ENCODE measurements at regions not wholly inside any gene's neighbourhood (a gene's known extent, or its start where the extent isn't known, plus 50 kb on each side); places are given as distances from the start of the nearest gene placed in this dataset.
"Not testable (repeated sequence)": the region's sequence is repeated elsewhere in the genome, so short reads cannot be mapped to it uniquely, and the experiment has no call there.

DNA sequence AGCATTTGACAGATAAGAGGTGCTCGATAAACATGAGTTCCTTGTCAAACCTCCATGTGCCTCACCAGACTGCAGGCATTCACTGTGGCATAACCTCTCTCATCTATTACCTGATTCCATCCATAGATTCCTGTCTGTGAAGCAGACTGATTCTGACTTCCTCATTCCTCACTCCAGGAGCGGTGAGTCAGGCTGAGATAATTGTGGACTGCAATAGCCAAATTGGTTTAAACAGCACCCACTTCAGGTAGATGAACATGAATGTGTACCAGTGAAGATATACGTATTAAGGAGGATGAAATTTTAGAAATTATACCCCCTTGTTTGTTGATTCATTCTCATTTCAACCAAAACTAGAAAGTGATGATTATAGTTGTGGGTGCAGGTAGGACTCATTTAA lies 391.2 kb downstream of the HINT1 start:
- DNase-seq (no peak), ATAC-seq (peak; percentile 41)
- intact Hi-C loops (cut with DNase I, micrococcal nuclease): no loop called here

DNA sequence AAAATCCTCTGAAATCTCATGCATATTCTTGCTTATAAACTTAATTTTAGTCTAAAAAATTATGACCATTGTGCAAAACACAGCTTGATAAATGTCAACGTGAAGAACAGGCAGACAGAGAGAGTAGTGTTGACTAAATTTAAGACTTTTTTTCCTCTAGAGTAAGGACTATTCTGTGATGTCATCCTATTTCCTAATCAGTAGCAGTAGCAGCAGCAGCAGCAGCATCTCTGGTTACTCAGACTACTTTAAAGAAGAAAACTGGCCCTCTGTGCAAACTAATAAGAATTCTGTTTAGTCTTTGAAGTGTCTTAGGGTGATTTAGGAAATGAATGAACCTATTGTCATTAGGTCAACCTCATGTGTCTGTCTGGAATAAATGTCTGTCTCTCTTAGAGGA lies 403.0 kb downstream of the HINT1 start:
- DNase-seq (no peak), ATAC-seq (no peak)
- intact Hi-C loops (cut with DNase I, micrococcal nuclease): no loop called here

DNA sequence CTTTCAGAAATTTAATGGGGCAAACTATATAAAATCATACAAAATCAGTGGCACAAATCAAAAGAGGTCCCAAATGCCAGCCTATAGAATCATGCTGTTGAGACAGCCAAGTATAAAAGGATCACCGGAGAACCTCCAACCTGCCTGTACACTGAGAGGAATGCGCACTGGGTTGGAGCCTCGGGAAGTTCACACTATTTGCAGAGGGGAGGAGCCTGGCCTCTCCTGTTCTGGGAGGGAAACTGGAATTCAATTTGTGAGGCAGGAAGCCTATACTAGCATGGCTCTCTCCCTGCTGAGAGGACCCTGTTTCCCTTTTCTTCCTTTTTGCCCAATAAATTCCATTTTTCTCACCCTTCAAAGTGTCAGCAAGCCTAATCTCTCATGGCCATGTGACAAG lies 406.0 kb downstream of the HINT1 start:
- ATAC-seq (no peak), DNase-seq (no peak)
- intact Hi-C loops (cut with DNase I, micrococcal nuclease): no loop called here

DNA sequence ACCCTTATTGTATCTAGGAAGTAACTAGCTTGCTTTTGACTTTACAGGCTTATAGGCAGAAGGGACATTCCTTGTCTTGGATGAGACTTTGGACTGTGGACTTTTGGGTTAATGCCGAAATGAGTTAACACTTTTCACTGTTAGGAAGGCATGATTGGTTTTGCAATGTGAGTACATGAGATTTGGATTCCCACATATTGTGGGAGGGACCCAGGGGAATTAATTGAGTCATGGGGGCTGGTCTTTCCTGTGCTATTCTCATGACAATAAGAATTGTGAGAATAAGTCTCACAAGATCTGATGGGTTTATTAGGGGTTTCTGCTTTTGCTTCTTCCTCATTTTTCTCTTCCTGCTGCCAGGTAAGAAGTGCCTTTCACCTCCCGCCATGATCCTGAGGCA lies 417.5 kb downstream of the HINT1 start:
- DNase-seq: no peak
- intact Hi-C loops (cut with DNase I, micrococcal nuclease): no loop called here
- ATAC-seq: no peak

DNA sequence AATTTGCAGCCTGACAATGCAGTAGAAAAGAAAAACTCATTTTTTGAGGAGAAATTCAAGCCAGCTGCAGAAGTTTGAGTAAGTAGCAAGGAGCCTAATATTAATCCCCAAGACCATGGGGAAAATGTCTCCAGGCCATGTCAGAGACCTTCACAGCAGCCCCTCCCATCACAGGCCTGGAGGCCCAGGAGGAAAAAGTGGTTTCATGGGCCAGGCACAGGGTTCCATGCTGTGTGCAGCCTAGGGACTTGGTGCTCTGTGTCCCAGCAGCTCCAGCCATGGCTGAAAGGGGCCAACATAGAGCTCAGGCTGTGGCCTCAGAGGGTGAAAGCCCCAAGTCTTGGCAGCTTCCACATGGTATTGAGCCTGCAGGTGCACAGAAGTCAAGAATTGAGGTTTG lies 418.4 kb downstream of the HINT1 start:
- intact Hi-C loops (cut with DNase I, micrococcal nuclease); DNase-seq; ATAC-seq: not testable (repeated sequence)

DNA sequence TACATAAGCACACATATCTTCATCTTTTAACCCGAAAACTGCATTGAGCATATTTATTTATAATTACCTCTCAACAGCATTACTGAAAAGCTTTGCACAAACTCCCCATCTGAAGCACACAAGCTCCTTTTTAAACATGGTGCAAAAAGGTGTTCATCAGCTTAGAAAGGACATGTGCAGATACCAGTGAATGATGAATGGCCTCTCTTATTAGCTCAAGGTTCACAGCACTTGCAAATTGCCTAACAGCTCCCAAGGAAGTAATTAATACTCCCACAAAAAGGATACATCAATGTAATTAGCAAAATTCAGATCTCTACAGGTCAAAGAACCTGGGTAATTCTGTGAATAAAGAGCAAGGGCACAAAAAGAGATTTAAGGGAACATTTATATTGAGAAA lies 422.0 kb downstream of the HINT1 start:
- intact Hi-C loops (cut with DNase I, micrococcal nuclease): no loop called here
- DNase-seq (no peak), ATAC-seq (no peak)

DNA sequence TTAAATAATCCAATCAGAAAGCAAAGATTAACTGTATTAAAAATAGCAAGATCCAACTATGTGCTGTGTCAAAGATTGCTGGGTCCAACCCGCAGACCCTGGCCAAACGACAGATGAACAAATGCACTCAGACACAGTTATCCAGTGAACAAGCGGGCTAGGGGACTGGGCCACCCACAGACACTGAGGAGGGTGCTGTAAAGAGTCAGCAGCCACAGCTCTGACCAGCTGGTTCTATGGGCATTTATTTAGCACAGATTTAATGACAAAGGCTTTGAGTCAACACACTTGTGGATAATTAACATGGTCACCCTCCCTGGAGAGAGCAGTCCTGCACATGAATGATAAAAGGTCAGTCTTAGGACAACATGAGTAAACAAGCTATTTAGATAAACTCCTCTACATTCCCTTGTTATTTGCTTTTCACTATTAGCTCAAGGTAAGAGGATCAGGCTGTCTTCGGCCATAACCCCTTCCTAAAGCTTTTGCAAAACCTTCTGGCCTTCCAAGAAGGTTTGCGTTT lies 424.9 kb downstream of the HINT1 start:
- intact Hi-C loops (cut with DNase I, micrococcal nuclease): no loop called here
- no peak for DNase-seq
- no peak for ATAC-seq

DNA sequence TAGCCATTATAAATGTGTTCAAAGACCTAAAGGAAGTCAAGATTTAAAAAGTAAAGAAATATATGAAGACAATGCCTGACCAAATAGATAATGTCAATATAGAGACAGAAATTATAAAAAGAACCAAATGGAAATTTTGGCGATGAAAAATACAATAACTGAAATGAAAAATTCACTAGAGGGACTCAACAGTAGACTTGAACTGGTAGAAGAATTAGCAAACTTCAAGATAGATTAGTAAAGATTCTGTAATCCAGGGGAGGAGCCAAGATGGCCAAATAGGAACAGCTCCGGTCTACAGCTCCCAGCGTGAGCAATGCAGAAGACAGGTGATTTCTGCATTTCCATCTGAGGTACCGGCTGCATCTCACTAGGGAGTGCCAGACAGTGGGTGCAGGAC lies 433.2 kb downstream of the HINT1 start:
- intact Hi-C loops (cut with DNase I, micrococcal nuclease): no loop called here
- ATAC-seq (no peak), DNase-seq (no peak)

DNA sequence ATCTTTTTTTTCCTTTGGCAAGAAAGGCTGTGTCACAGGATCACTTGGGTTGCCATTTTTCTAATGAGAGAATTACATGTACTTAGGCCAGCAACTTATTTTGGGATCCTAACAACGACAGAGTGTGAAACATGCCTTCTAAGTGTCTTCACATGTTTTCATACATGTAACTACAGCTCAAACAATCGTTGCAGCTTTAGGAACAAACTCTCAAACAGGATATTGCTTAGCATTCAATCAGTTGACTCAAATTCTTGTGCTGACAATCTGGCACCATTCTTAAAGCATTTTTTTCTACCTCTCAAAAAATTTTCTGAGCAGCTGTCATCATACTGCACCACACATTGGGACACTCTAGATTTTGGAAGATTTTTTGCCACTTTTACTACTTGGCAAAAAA lies 435.5 kb downstream of the HINT1 start:
- ATAC-seq: no peak
- no peak for DNase-seq
- intact Hi-C loops (cut with DNase I, micrococcal nuclease): no loop called here

DNA sequence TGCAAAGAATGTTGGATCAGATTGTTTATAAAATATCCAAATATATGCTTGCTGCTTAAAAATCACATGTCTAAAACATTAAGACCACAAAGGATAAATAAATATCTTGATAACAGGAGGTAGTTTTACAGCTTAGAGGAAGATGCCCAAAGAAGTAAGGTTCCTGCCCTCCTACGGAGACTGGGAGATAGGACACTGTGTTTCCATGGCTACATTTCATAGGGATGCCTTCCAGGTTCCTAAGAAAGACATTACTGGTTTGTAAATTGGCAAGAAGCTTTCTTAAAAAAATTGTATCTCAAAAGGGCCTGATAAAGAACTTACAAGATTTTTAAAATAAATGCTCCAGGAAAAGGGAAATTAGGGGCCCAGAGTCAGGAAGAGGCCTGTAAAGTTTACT lies 437.2 kb downstream of the HINT1 start:
- ATAC-seq: no peak
- intact Hi-C loops (cut with DNase I, micrococcal nuclease): no loop called here
- no peak for DNase-seq

DNA sequence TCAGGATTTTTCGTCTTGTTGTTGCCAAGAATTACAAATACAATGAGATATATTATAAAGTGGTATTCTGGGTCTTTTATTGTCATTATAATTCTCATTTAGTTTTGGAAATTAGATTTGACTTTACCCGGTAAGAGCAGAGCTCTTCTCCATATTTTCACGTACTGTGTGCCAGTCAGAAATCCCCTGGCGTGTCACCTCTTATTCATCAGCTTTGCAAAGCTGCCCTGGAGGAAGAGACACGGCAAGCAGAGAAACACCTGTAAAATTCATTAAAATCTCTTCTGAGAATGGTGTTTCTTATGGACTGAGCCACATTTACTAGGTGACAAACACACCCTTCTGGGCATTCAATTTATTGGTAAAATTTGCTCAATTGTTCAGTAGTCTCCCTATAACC lies 440.4 kb downstream of the HINT1 start:
- ATAC-seq (no peak), DNase-seq (no peak)
- intact Hi-C loops (cut with DNase I, micrococcal nuclease): no loop called here

DNA sequence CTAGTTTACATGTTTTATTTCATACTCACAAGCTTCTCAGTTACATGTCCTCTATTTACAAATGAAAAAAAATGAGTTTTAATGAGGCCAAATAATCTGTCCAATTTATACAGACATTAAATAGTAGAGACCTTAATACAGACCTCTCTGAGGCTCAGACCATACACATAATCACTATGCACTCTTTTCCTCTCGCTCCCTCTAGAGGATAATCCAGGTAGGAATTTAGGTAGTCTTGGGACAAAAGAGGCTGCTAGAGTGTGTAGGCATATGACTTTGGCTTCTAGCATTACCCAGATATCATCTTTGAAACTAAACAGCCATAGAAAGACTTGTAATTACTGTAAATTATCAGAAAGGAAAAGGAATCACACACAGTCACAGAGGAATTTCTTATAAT lies 444.7 kb downstream of the HINT1 start:
- intact Hi-C loops (cut with DNase I, micrococcal nuclease): no loop called here
- ATAC-seq (peak; percentile 82), DNase-seq (no peak)

DNA sequence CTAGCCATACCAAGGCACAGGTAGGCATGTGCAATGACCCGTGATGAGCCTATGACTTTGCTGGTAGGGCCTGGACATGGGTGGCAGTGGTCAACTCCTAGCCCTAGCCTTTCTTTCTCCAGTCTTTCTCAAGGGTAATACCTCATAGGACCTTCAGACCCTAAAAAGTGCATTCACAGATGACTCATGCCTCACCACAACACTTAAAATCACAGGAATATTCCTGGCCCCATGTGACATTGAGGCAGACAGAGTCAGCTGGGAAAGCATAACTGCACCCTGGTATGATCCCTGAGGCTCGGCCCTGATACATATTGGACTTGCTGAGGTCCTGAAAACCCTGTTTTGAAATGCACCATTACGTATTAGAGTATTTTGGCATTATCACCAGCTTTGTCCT lies 449.5 kb downstream of the HINT1 start:
- intact Hi-C loops (cut with DNase I, micrococcal nuclease): no loop called here
- no peak for DNase-seq
- ATAC-seq: no peak

DNA sequence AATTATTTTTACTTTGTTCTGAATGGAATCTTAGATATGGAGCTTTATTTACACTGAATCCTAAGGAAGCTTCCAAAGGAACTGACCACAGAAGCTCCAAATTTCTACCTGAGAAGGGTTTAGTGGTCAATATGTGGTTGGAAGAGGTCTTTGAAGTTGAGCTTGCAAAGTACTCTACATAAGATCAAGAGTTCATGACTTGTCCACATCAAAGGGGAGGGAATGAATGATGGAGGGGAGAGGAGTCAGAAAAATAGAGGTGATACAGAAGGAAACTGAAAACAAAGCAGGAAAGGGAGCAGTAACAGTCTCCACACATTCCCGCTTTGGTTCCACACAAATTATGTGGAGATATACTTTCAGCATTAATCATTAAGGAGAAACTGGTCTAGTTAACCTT lies 450.9 kb downstream of the HINT1 start:
- intact Hi-C loops (cut with DNase I, micrococcal nuclease): no loop called here

DNA sequence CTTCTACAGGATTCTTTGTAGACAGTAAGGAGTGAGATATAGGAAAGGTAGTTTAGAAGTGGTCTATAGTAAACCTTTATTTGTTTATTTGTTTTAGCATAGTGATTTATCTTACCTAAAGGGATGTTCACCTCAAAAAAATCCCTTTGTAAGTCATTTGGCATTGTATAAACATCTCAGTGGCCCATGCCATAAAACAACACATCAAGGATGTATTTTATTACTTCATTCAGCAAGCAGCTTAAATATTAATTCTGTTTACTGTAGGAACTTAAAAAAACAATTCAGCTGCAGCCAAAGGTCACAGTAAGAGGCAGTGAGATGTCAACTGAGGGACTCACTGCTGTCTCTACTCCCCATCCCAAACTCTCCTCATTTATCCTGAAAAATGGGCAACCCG lies 452.7 kb downstream of the HINT1 start:
- intact Hi-C loops (cut with DNase I, micrococcal nuclease): no loop called here
- ATAC-seq (no peak), DNase-seq (no peak)

More for the DNA sequence above, 450.9 kb downstream of the HINT1 start:
- DNase-seq (no peak), ATAC-seq (no peak)

DNA sequence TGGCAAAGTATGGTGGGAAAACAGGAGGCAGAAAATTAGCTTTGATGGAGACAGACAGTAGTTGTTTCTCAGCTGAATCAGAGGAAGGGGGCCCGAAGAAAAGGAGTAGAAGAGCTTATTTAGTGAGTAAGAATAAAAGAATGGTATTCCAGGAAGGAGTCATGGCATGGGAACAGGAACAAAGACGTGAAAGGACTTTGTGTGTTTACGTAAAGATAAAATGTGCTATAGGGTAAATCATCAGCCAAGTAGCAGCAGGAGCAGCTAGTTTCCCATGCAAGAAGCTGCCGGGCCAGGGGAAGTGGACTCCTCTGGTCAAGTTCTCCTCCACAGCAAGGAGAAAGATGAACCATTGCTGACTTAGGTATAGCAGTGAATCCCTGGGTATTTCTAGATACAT lies 454.5 kb downstream of the HINT1 start:
- ATAC-seq (peak; percentile 88), DNase-seq (peak in 1 of 2 donors; percentile 13)
- intact Hi-C loops (cut with DNase I, micrococcal nuclease): no loop called here

DNA sequence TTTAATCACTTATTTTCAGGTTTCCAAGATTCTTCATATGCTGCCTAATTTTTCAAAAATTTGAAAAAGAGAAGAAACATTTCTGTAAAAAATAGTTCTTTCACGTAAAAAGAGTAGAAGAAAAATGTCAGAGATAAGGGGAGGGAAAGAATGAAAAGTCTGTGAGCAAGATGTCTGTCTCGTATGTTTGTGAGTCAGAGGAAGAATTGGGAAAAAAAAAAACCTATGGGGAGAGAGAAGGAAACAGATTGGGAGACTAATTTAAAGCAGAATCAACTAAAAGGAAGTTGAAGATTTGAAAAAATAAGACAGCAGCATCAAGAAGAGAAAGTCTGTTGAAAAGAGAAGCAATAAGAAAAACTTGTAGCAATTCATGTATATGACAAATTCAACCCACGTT lies 456.3 kb downstream of the HINT1 start:
- no peak for DNase-seq
- intact Hi-C loops (cut with DNase I, micrococcal nuclease): no loop called here
- no peak for ATAC-seq

DNA sequence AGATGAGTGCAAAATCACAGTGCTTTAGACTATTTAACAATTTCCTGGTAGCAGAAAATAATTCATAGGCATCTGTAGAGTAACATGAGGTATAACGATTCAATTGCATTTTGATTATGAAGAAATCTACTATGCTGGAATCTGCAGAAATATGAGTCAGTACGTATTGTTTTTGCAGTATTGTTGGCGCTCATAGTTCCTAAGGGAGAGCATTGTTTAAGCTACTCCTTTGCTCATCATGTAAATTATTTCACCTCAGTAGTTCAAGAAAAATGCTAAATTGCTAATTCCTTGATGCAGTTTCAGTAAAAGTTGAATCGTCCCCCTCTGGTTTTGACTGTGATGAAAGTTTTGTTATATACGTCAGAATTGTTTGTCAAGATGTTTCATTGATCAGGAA lies 458.4 kb downstream of the HINT1 start:
- intact Hi-C loops (cut with DNase I, micrococcal nuclease): no loop called here
- no peak for DNase-seq
- no peak for ATAC-seq

DNA sequence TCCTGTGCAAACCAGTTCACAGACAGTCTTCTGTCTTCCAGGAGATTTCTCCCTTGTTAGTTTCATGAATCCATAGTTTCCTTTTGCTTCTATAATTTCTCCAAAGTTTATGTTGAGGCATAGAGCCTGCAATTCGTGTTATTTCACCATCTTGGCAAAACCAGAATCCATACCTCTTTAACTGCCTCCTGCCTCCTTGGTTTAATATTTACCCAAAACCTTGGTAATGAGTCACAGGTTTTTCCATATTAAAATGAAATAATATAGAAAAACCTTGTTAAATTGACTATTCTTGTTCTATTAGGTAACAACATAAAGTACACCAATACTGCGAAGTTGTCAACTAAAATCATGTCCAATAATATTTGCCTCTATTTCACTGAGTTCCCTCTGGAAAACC lies 459.7 kb downstream of the HINT1 start:
- DNase-seq: no peak
- intact Hi-C loops (cut with DNase I, micrococcal nuclease): no loop called here
- ATAC-seq: no peak

DNA sequence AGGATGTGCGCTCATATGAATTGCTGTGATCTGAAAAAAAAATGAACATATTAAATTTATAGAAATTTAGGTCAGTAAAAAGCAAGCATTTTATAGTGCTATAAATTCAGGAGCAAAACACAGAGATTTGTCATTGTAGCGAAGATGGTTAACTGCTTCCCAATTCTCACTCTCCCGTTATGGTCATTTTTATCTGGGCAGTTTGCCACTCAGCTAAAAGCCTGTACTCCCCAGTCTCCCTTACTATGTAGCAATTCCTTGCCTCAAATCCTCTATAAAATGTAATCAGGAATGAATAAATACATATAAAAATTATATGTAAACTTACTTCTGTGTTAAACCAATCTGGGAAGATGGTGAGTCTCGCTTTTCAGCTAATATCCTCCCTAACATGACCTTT lies 471.5 kb downstream of the HINT1 start:
- no peak for ATAC-seq
- intact Hi-C loops (cut with DNase I, micrococcal nuclease): no loop called here
- DNase-seq: no peak

DNA sequence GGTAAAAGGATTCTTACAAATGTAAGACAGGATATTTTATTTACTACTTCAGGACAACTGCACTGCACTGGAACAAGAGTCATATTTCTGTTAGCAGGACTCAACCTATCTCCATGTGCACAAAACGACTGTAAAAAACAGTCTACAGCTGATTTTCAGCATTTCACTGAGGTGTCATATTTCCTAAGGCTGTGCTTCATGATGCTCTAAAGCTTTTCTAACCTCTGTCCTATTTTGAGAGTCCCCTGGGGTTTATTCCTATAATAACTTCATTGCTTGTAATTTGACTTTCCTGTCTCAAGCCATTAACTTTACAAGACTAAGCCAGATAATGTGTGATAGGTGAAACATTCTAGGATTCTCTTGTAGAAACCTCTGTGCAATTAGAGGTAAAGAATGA lies 472.3 kb downstream of the HINT1 start:
- ATAC-seq (no peak), DNase-seq (no peak)
- intact Hi-C loops (cut with DNase I, micrococcal nuclease): no loop called here

DNA sequence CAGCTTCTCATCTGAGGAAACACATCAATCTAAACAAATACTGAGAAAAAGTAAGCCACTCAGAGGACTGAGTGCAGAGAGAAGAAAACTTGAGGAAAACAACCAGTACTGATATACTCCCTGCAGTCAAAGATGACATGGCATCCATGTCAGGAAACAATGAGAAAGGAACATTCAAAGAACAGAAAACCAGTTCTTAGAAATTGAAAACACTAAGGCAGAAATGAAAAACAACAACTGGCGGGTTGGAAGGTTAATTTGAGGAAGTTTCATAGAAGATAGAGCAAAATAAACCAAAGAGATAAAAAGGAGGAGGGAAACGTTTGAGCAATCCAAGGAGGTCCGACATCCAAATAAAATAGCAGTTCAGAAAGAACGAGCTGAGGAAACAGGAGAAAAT lies 475.2 kb downstream of the HINT1 start:
- intact Hi-C loops (cut with DNase I, micrococcal nuclease): no loop called here
- DNase-seq: no peak
- no peak for ATAC-seq

Measured in left colon (tissue), 2 donors.